Upper lobe of left lung (tissue), 6 donors: ENCODE measurements at regions not wholly inside any gene's neighbourhood (a gene's known extent, or its start where the extent isn't known, plus 50 kb on each side); places are given as distances from the start of the nearest gene placed in this dataset.
"Not testable (repeated sequence)": the region's sequence is repeated elsewhere in the genome, so short reads cannot be mapped to it uniquely, and the experiment has no call there.

Source experiments
- ATAC-seq, 2 donors: fragments of 200-7000 bp; cut with Tn5 transposase; one replicate each; pipeline ENCODE4 v1.9.1; 2022; ENCODE audit warnings: mild to moderate bottlenecking in 2 of 2, moderate library complexity in 2 of 2; ENCODE audit not compliant: low FRiP score in 2 of 2
- DNase-seq, 2 donors: peaks; one replicate each; pipeline ENCODE4 v3.0.0-alpha.2; 2019 to 2020
- H3K27ac ChIP-seq, 4 donors: fragments of 200-600 bp; sonication (generic); one replicate each; pipeline ENCODE4 v1.5.1; 2016 to 2019
- H3K27me3 ChIP-seq, 4 donors: fragments of 200-600 bp; sonication (generic); one replicate each; pipeline ENCODE4 v1.5.1; 2017 to 2019
- H3K36me3 ChIP-seq, 4 donors: fragments of 200-600 bp; sonication (generic); one replicate each; pipeline ENCODE4 v1.5.1; 2016 to 2019
- H3K4me1 ChIP-seq, 4 donors: fragments of 200-600 bp; sonication (generic); one replicate each; pipeline ENCODE4 v1.5.1; 2018 to 2019
- H3K4me3 ChIP-seq, 4 donors: fragments of 200-600 bp; sonication (generic); one replicate each; pipeline ENCODE4 v1.5.1; 2017 to 2019; ENCODE audit warnings: mild to moderate bottlenecking in 2 of 4, moderate library complexity in 1 of 4
- H3K9me3 ChIP-seq, 4 donors: fragments of 200-600 bp; sonication (generic); one replicate each; pipeline ENCODE4 v1.5.1; 2018 to 2019
- EP300 ChIP-seq, 4 donors: sonication (generic); formaldehyde crosslinking; IDR thresholded peaks; one replicate each; pipeline ENCODE4 v1.5.1; 2017; ENCODE audit warnings: antibody characterized with exemption in 4 of 4, control low read depth in 2 of 4
- POLR2A ChIP-seq, 4 donors: fragments of 450-650 bp; IDR thresholded peaks; one replicate each; pipeline ENCODE4 v1.5.1; 2016 to 2017; ENCODE audit warnings: antibody characterized with exemption in 4 of 4, mild to moderate bottlenecking in 2 of 4
- POLR2AphosphoS5 ChIP-seq, 2 donors: sonication (generic); formaldehyde crosslinking; IDR thresholded peaks; one replicate each; pipeline ENCODE4 v1.5.1; 2017; ENCODE audit warnings: antibody characterized with exemption in 2 of 2
- WGBS, 2 donors: methylation state at CpG; one replicate each; pipeline ENCODE4 v1.1.5; 2017 to 2018; 5-methylcytosine and 5-hydroxymethylcytosine counted together
- TF ChIP-seq, protein P1 (sequence below), 6 experiments: fragments of 450-650 bp in 4 of 6; fragments of 200-600 bp in 2 of 6; sonication (generic) in 2 of 6; IDR thresholded peaks; one replicate each; pipeline ENCODE4 v1.5.1; 2016 to 2019; ENCODE audit warnings: antibody characterized with exemption in 6 of 6
- donor health status: DM: no; HTN: no; CAD: no; lungs with moderate emphysema.
- donor health status: DM: no; HTN: yes; CAD: no; lungs with severe emphysema.

DNA sequence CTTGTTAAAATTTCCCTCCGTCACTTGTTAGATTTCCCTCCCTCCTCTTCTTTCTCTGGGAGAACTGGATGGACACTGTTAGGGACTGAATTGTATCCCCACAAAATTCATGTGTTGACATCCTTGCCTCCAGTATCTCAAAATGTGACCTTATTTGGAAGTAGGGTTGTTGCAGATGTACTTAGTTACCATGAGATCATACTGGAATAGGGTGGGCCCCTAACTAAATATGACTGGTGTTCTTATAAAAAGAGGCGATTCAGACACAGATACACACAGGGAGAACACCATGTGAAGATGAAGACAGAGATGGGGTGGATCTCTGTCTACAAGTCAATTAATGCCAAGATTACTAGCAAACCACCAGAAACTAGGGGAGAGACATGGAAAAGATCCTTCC, 139.5 kb downstream of the ALDH8A1 start:
- Histone ChIP-seq H3K27me3 (no peaks in the 10 kb centered on the region), H3K4me1 (no peaks in the 10 kb centered on the region), H3K27ac (no peak overlapping the region), H3K9me3 (no peaks in the 10 kb centered on the region), H3K36me3 (no peaks in the 10 kb centered on the region), H3K4me3 (no peak overlapping the region)
- DNase-seq (no peak), ATAC-seq (peak in 1 of 2 donors; percentile 80)
- TF ChIP-seq, protein P1, sequence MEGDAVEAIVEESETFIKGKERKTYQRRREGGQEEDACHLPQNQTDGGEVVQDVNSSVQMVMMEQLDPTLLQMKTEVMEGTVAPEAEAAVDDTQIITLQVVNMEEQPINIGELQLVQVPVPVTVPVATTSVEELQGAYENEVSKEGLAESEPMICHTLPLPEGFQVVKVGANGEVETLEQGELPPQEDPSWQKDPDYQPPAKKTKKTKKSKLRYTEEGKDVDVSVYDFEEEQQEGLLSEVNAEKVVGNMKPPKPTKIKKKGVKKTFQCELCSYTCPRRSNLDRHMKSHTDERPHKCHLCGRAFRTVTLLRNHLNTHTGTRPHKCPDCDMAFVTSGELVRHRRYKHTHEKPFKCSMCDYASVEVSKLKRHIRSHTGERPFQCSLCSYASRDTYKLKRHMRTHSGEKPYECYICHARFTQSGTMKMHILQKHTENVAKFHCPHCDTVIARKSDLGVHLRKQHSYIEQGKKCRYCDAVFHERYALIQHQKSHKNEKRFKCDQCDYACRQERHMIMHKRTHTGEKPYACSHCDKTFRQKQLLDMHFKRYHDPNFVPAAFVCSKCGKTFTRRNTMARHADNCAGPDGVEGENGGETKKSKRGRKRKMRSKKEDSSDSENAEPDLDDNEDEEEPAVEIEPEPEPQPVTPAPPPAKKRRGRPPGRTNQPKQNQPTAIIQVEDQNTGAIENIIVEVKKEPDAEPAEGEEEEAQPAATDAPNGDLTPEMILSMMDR (IDR thresholded peaks at IDR 0.05): no peak
- TF ChIP-seq POLR2A (IDR thresholded peaks at IDR 0.05): no peak
- no peak for TF ChIP-seq POLR2AphosphoS5 (IDR thresholded peaks at IDR 0.05)
- no peak for TF ChIP-seq EP300 (IDR thresholded peaks at IDR 0.05)
- 93 to 95% methylated on average over 2 of the region's 2 CpGs for WGBS, 2 donors

DNA sequence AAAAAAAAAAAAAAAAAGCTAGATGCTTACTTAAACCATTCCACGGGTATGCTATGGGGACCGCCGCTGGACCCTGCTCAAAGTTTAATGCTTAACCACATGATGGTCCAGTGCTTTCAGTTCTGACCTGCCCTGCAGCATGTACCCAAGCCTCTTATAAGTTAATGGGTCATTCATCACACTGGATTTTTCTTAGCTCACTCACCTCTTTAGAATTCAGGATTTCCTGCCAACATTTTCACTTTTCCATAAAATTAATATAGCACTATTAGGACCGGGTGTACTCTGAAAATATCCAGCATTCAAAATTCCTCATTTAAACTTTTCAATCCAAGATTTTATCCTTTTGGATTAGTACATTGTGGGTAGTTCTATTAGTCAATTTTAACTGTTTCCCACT, 140.8 kb downstream of the ALDH8A1 start:
- no peak for TF ChIP-seq POLR2A (IDR thresholded peaks at IDR 0.05)
- TF ChIP-seq, protein P1 (IDR thresholded peaks at IDR 0.05): no peak
- no peak for TF ChIP-seq POLR2AphosphoS5 (IDR thresholded peaks at IDR 0.05)
- TF ChIP-seq EP300 (IDR thresholded peaks at IDR 0.05): no peak
- H3K36me3 ChIP-seq: no peaks in the 10 kb centered on the region
- no peaks in the 10 kb centered on the region for H3K4me1 ChIP-seq
- no peak overlapping the region for H3K27ac ChIP-seq
- H3K27me3 ChIP-seq: no peaks in the 10 kb centered on the region
- DNase-seq (no peak), ATAC-seq (no peak)
- no peak overlapping the region for H3K4me3 ChIP-seq
- 75 to 84% methylated on average over 4 of the region's 4 CpGs for WGBS, 2 donors
- H3K9me3 ChIP-seq: no peaks in the 10 kb centered on the region

DNA sequence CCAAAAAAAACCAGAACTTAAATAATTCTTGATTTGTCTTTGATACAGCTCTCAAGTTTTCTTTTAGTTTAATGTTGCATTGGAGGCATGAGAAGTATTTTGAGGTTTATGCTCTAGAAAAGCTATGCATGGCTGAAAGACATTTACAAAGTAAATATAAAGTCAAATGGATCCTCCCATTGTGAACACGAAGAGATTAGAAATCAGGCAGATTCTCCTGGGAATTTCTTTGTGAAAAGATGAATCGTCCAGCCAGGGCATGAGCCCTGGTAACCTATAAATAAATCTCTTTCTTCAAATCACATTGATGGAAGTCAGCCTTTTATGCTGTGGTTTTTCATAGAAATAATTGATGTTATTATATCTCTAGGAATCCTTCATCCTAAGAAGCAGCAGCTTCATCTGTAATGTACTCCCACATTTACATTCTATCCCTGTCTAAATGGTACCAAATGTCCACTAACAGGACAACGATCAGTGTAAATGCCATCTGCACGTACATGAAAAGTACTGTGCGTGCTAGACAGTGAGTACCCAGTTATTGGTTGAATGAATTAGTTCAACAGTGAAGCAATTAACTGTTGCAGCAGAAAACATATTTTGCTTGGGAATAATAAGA, 143.6 kb downstream of the ALDH8A1 start:
- no peak overlapping the region for H3K4me3 ChIP-seq
- TF ChIP-seq, protein P1 (IDR thresholded peaks at IDR 0.05): no peak
- TF ChIP-seq EP300 (IDR thresholded peaks at IDR 0.05) (no peak), POLR2AphosphoS5 (IDR thresholded peaks at IDR 0.05) (no peak), POLR2A (IDR thresholded peaks at IDR 0.05) (no peak)
- H3K27me3 ChIP-seq: no peaks in the 10 kb centered on the region
- 70 to 76% methylated on average over 5 of the region's 5 CpGs for WGBS, 2 donors
- ATAC-seq (no peak), DNase-seq (no peak)
- H3K27ac ChIP-seq: no peak overlapping the region
- no peaks in the 10 kb centered on the region for H3K4me1 ChIP-seq
- H3K36me3 ChIP-seq: no peaks in the 10 kb centered on the region
- H3K9me3 ChIP-seq: no peaks in the 10 kb centered on the region

DNA sequence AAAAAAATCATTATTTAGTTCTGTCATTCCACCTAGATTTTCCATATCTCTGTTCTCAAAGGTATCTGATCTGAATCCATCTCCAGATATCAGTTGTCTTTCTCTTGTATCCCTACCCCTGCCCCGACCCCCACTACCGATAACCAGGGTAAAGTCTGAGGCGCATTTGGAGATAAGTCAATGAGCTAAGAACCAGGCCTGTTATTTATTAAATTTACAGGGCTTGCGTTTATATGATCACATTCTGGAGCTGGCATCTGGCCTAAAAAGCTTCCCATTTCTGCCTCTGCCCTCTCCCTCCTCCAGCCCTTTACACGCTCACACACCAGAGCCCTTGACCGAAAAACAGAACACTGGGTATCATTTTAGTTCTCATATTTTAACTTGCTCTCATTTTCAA, 144.7 kb downstream of the ALDH8A1 start:
- WGBS, 2 donors: 81 to 85% methylated on average over 6 of the region's 6 CpGs
- ATAC-seq: peak in 1 of 2 donors; percentile 11
- H3K9me3 ChIP-seq: no peaks in the 10 kb centered on the region
- no peak overlapping the region for H3K4me3 ChIP-seq
- H3K36me3 ChIP-seq: no peaks in the 10 kb centered on the region
- DNase-seq: no peak
- TF ChIP-seq, protein P1 (IDR thresholded peaks at IDR 0.05): no peak
- TF ChIP-seq POLR2AphosphoS5 (IDR thresholded peaks at IDR 0.05) (no peak), POLR2A (IDR thresholded peaks at IDR 0.05) (no peak), EP300 (IDR thresholded peaks at IDR 0.05) (no peak)
- H3K4me1 ChIP-seq: no peaks in the 10 kb centered on the region
- no peak overlapping the region for H3K27ac ChIP-seq
- H3K27me3 ChIP-seq: no peaks in the 10 kb centered on the region

DNA sequence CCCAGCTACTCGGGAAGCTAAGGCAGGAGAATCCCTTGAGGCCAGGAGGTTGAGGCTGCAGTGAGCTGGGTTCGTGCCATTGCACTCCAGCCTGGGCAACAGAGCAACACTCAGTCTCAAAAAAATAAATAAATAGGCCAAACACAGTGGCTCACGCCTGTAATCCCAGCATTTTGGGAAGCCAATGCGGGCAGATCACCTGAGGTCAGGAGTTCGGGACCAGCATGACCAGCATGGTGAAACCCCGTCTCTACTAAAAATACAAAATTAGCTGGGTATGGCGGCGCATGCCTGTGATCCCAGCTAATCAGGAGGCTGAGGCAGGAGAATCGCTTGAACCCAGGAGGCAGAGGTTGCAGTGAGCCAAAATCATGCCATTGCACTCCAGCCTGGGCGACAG, 145.6 kb downstream of the ALDH8A1 start:
- not testable (repeated sequence) for H3K27ac ChIP-seq, H3K36me3 ChIP-seq
- WGBS, 2 donors: 90 to 97% methylated on average over 10 of the region's 10 CpGs

More for the DNA sequence above, 145.6 kb downstream of the ALDH8A1 start:
- not testable (repeated sequence) for H3K4me3 ChIP-seq, H3K9me3 ChIP-seq, H3K4me1 ChIP-seq, ATAC-seq, DNase-seq, H3K27me3 ChIP-seq
